ENCODE measurements at regions not wholly inside any gene's neighbourhood (a gene's known extent, or its start where the extent isn't known, plus 50 kb on each side); places are given as distances from the start of the nearest gene placed in this dataset.

- no peak for TF ChIP-seq CTCF (IDR thresholded peaks at IDR 0.05)
- TF ChIP-seq EP300 (IDR thresholded peaks at IDR 0.05), result no peak
These were observed 61.9 kb upstream of the STXBP5L start for GRCh38 chr3:120846073-120846472.

Data from upper lobe of left lung (tissue), 4 donors.